Heart left ventricle (tissue), 16 donors: ENCODE measurements at regions not wholly inside any gene's neighbourhood (a gene's known extent, or its start where the extent isn't known, plus 50 kb on each side); places are given as distances from the start of the nearest gene placed in this dataset.

Experiments
- ATAC-seq, 4 donors: fragments of 200-7000 bp; cut with Tn5 transposase; one replicate each; pipeline ENCODE4 v1.9.1; 2020 to 2022; ENCODE audit warnings: moderate library complexity in 4 of 4, mild to moderate bottlenecking in 3 of 4, moderate number of reproducible peaks in 1 of 4
- DNase-seq, 5 donors: peaks; one replicate each; pipeline ENCODE4 v3.0.0-alpha.2; 2020
- H3K27ac ChIP-seq, 12 donors: fragments of 200-600 bp; sonication (generic) in 4 of 12; one replicate each; pipeline versions ENCODE4 v1.5.0 to v1.8.0; 2016 to 2022; ENCODE audit warnings: mild to moderate bottlenecking in 2 of 12
- H3K27me3 ChIP-seq, 9 donors: fragments of 200-600 bp; sonication (generic) in 2 of 9; one replicate each; pipeline versions ENCODE4 v1.5.1 to v1.8.0; 2016 to 2022; ENCODE audit warnings: mild to moderate bottlenecking in 3 of 9
- H3K36me3 ChIP-seq, 9 donors: fragments of 200-600 bp; sonication (generic) in 2 of 9; one replicate each; pipeline versions ENCODE4 v1.5.0 to v1.8.0; 2018 to 2022; ENCODE audit warnings: mild to moderate bottlenecking in 2 of 9
- H3K4me1 ChIP-seq, 12 donors: fragments of 200-600 bp; sonication (generic) in 4 of 12; one replicate each; pipeline versions ENCODE4 v1.5.0 to v1.8.0; 2016 to 2022; ENCODE audit warnings: mild to moderate bottlenecking in 3 of 12
- H3K4me3 ChIP-seq, 12 donors: fragments of 200-600 bp; sonication (generic) in 4 of 12; one replicate each; pipeline versions ENCODE4 v1.5.0 to v1.8.0; 2017 to 2022; ENCODE audit warnings: mild to moderate bottlenecking in 9 of 12, moderate library complexity in 4 of 12
- H3K9me3 ChIP-seq, 12 donors: fragments of 200-600 bp; sonication (generic) in 4 of 12; one replicate each; pipeline versions ENCODE4 v1.5.0 to v1.8.0; 2016 to 2022; ENCODE audit warnings: mild to moderate bottlenecking in 1 of 12
- CTCF ChIP-seq, 12 donors: fragments of 200-600 bp; sonication (generic) in 4 of 12; IDR thresholded peaks; one replicate each; pipeline versions ENCODE4 v1.5.0 to v1.8.0; 2018 to 2022; ENCODE audit warnings: antibody characterized with exemption in 12 of 12, mild to moderate bottlenecking in 5 of 12
- POLR2A ChIP-seq, 2 donors: fragments of 450-650 bp; IDR thresholded peaks; one replicate each; pipeline ENCODE4 v1.6.1; 2017; ENCODE audit warnings: antibody characterized with exemption in 2 of 2, mild to moderate bottlenecking in 2 of 2, moderate library complexity in 2 of 2
- WGBS, 4 donors: extraction: QIAGEN DNeasy Blood & Tissue Kit in 2 of 4; methylation state at CpG; one replicate each; pipeline versions ENCODE4 v1.1.5 to v1.1.7; 2013 to 2018; 5-methylcytosine and 5-hydroxymethylcytosine counted together
- intact Hi-C, 10 donors: fragments of 100-400 bp; cut with DNase I; formaldehyde crosslinking; loops; one replicate each; pipeline versions ENCODE4 v1.11.1 to v1.14.2; 2022
- donor health status: ischemic (EF 13 %, LVEDD 7.1; RV severe dilation, severe dysfunction).
- donor health status: healthy with polysubstance abuse.
- donor health status: DM: no; HTN: yes; CAD: no.
- donor health status: DM: no; HTN: no; CAD: no.
- donor health status: ischemic (EF 25% LVEDD 6.9; RV normal size, moderate dysfunction).
- donor health status: ischemic (EF 25% LVEDD 5.7; RV mildly dilated, moderate dysfunction).
- donor health status: healthy.
- donor health status: DM: yes; HTN: yes; CAD: no.
- donor health status: ischemic (EF 35%, LVEDD 5.7; RV mildly dilated, moderate dysfunction).
- donor health status: nonischemic (EF 11% LVEDD 7.7; RV severe dilation, severe dysfunction).
- donor health status: DM: yes; HTN: yes; CAD: no.
- donor health status: PGD.
- donor health status: ischemic (EF 29% LVEDD 5.4; RV normal size, mild dysfunction).
- donor health status: nonischemic (EF 23%, LVEDD 6.1; RV moderate dilation, normal function).

GRCh38 chr4:24226667-24227066 lies 336.8 kb upstream of the PPARGC1A start:
- DNase-seq (peak in 1 of 5 donors; percentile 36), ATAC-seq (peak in 3 of 4 donors; percentile 18 to 53 (median 32))
- H3K4me3 ChIP-seq = no peak overlapping the region
- TF ChIP-seq POLR2A (IDR thresholded peaks at IDR 0.05) (no peak), CTCF (IDR thresholded peaks at IDR 0.05) (no peak)
- H3K4me1 ChIP-seq = peaks cover 0 to 4% (median 0%) of the 10 kb centered on the region in 12 donors
- intact Hi-C loops = no loop called here
- no peaks in the 10 kb centered on the region for H3K27me3 ChIP-seq
- 21 to 38% (median 30%) methylated on average over 4 of the region's 4 CpGs for WGBS, 4 donors
- H3K27ac ChIP-seq = no peak overlapping the region
- H3K36me3 ChIP-seq = no peaks in the 10 kb centered on the region
- no peaks in the 10 kb centered on the region for H3K9me3 ChIP-seq

- TF ChIP-seq POLR2A (IDR thresholded peaks at IDR 0.05) (no peak), CTCF (IDR thresholded peaks at IDR 0.05) (no peak)
- Histone ChIP-seq H3K27me3 (no peaks in the 10 kb centered on the region), H3K27ac (no peak overlapping the region), H3K4me1 (peaks cover 0 to 4% (median 0%) of the 10 kb centered on the region in 12 donors), H3K36me3 (no peaks in the 10 kb centered on the region), H3K4me3 (no peak overlapping the region), H3K9me3 (no peaks in the 10 kb centered on the region)
- intact Hi-C loops = no loop called here
- no peak for ATAC-seq
- DNase-seq = no peak
- WGBS, 4 donors = 44 to 58% (median 50%) methylated on average over 10 of the region's 10 CpGs
These were observed 336.2 kb upstream of the PPARGC1A start for GRCh38 chr4:24226023-24226422.

- intact Hi-C loops = no loop called here
- ATAC-seq (no peak), DNase-seq (no peak)
- 89 to 93% (median 90%) methylated on average over 4 of the region's 4 CpGs for WGBS, 4 donors
- TF ChIP-seq POLR2A (IDR thresholded peaks at IDR 0.05) (no peak), CTCF (IDR thresholded peaks at IDR 0.05) (no peak)
- Histone ChIP-seq H3K27me3 (no peaks in the 10 kb centered on the region), H3K36me3 (no peaks in the 10 kb centered on the region), H3K9me3 (no peaks in the 10 kb centered on the region), H3K27ac (no peak overlapping the region), H3K4me3 (no peak overlapping the region), H3K4me1 (peaks cover 0 to 4% (median 0%) of the 10 kb centered on the region in 12 donors)
These were observed 334.6 kb upstream of the PPARGC1A start for GRCh38 chr4:24224446-24224845.

GRCh38 chr4:24219209-24219608 lies 329.4 kb upstream of the PPARGC1A start:
- ATAC-seq = no peak
- H3K4me3 ChIP-seq = no peak overlapping the region
- TF ChIP-seq POLR2A (IDR thresholded peaks at IDR 0.05) = no peak
- no peak for TF ChIP-seq CTCF (IDR thresholded peaks at IDR 0.05)
- no peaks in the 10 kb centered on the region for H3K36me3 ChIP-seq
- peaks cover 0 to 3% (median 0%) of the 10 kb centered on the region in 12 donors for H3K9me3 ChIP-seq
- no peaks in the 10 kb centered on the region for H3K4me1 ChIP-seq
- intact Hi-C loops = no loop called here
- no peaks in the 10 kb centered on the region for H3K27me3 ChIP-seq
- no peak for DNase-seq
- H3K27ac ChIP-seq = no peak overlapping the region
- 44 to 60% (median 48%) methylated on average over 8 of the region's 8 CpGs for WGBS, 4 donors
